ENCODE measurements at regions not wholly inside any gene's neighbourhood (a gene's known extent, or its start where the extent isn't known, plus 50 kb on each side); places are given as distances from the start of the nearest gene placed in this dataset.

DNA sequence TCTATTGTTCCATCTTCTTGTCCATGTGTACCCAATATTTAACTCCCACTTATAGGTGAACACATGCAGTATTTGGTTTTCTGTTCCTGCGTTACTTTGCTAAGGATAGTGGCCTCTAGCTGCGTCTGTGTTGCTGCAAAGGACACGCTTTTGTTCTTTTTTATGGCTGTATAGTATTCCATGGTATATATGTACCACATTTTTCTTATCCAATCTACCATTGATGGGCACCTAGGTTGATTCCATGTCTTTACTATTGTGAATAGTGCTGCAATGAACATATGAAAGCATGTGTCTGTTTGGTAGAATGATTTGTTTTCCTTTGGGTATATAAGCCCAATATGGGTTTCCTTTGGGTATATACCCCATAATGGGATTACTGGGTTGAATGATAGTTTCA lies 77.3 kb upstream of the MMADHC start:
- TF ChIP-seq, protein P1, sequence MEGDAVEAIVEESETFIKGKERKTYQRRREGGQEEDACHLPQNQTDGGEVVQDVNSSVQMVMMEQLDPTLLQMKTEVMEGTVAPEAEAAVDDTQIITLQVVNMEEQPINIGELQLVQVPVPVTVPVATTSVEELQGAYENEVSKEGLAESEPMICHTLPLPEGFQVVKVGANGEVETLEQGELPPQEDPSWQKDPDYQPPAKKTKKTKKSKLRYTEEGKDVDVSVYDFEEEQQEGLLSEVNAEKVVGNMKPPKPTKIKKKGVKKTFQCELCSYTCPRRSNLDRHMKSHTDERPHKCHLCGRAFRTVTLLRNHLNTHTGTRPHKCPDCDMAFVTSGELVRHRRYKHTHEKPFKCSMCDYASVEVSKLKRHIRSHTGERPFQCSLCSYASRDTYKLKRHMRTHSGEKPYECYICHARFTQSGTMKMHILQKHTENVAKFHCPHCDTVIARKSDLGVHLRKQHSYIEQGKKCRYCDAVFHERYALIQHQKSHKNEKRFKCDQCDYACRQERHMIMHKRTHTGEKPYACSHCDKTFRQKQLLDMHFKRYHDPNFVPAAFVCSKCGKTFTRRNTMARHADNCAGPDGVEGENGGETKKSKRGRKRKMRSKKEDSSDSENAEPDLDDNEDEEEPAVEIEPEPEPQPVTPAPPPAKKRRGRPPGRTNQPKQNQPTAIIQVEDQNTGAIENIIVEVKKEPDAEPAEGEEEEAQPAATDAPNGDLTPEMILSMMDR (optimal IDR thresholded peaks at IDR 0.05 in 1 of 3, IDR thresholded peaks at IDR 0.05 in 1 of 3, conservative IDR thresholded peaks at IDR 0.05 in 1 of 3; ENCODE audit: extremely low read depth in 1 of 3, insufficient read depth in 2 of 3, low read length in 3 of 3), result no peak
- TF ChIP-seq EZH2 (IDR thresholded peaks at IDR 0.05; ENCODE audit: low read length), result no peak

All from keratinocyte (primary cell).